ENCODE measurements at regions not wholly inside any gene's neighbourhood (a gene's known extent, or its start where the extent isn't known, plus 50 kb on each side); places are given as distances from the start of the nearest gene placed in this dataset.

GRCh38 chr2:8536686-8537561 lies 144.9 kb upstream of the ID2 start:
- no peak for DNase-seq (ENCODE audit: low read depth in 2 of 2)

- DNase-seq (ENCODE audit: low read depth in 2 of 2): no peak
These were observed 144.2 kb upstream of the ID2 start for GRCh38 chr2:8537562-8538155.

GRCh38 chr2:8538531-8538930 lies 143.3 kb upstream of the ID2 start:
- DNase-seq (ENCODE audit: low read depth in 2 of 2): no peak

GRCh38 chr2:8538931-8539621 lies 142.8 kb upstream of the ID2 start:
- no peak for DNase-seq (ENCODE audit: low read depth in 2 of 2)

GRCh38 chr2:8539743-8540551 lies 141.9 kb upstream of the ID2 start:
- DNase-seq (ENCODE audit: low read depth in 2 of 2): no peak

GRCh38 chr2:8540552-8541055 lies 141.3 kb upstream of the ID2 start:
- DNase-seq (ENCODE audit: low read depth in 2 of 2): no peak

GRCh38 chr2:8541223-8541622 lies 140.6 kb upstream of the ID2 start:
- DNase-seq (ENCODE audit: low read depth in 2 of 2): no peak

GRCh38 chr2:8541636-8542035 lies 140.2 kb upstream of the ID2 start:
- no peak for DNase-seq (ENCODE audit: low read depth in 2 of 2)

- DNase-seq (ENCODE audit: low read depth in 2 of 2): no peak
These were observed 139.3 kb upstream of the ID2 start for GRCh38 chr2:8542381-8543059.

GRCh38 chr2:8543060-8543382 lies 138.8 kb upstream of the ID2 start:
- DNase-seq (ENCODE audit: low read depth in 2 of 2): peak in 1 of 2 donors; percentile 50

- peak; percentile 58 to 79 for DNase-seq (ENCODE audit: low read depth in 2 of 2)
These were observed 138.3 kb upstream of the ID2 start for GRCh38 chr2:8543383-8544170.

- DNase-seq (ENCODE audit: low read depth in 2 of 2): no peak
These were observed 137.6 kb upstream of the ID2 start for GRCh38 chr2:8544171-8544785.

- DNase-seq (ENCODE audit: low read depth in 2 of 2): peak; percentile 78 to 89
These were observed 136.8 kb upstream of the ID2 start for GRCh38 chr2:8544786-8545694.

GRCh38 chr2:8545695-8546611 lies 135.9 kb upstream of the ID2 start:
- no peak for DNase-seq (ENCODE audit: low read depth in 2 of 2)

GRCh38 chr2:8546612-8547283 lies 135.1 kb upstream of the ID2 start:
- DNase-seq (ENCODE audit: low read depth in 2 of 2): no peak

- DNase-seq (ENCODE audit: low read depth in 2 of 2): no peak
These were observed 134.4 kb upstream of the ID2 start for GRCh38 chr2:8547284-8548064.
